Posterior vena cava (tissue), 2 donors: ENCODE measurements at regions not wholly inside any gene's neighbourhood (a gene's known extent, or its start where the extent isn't known, plus 50 kb on each side); places are given as distances from the start of the nearest gene placed in this dataset.

Experiments used
- DNase-seq: peaks from one replicate; pipeline ENCODE4 v3.0.0-alpha.2; 2020; ENCODE audit warnings: low spot score
- intact Hi-C, 2 donors: fragments of 100-400 bp; cut with DNase I; formaldehyde crosslinking; loops; one replicate each; pipeline versions ENCODE4 v1.14.1 to v1.14.2; 2022 to 2023
- donor health status: DM: yes; HTN: yes; CAD: no.
- donor health status: DM: yes; HTN: yes; CAD: no.

DNA sequence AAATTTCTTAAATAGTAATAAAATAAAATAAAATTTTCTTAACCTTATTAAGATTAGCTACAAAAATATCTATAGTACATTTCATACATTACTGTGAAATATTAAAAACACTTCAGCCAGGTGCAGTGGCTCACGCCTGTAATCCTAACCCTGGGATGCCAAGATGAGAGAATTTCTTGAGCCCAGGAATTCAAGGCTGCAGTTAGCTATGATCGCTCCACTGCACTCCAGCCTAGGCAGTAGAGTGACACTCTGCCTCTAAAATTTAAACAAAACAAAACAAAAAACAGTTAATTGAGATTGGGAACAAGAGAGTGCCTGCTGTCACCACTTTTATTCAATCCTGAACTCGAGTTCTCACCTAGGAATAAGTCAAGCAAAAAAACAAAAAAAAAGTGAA, 95.0 kb upstream of the CPNE8 start:
- intact Hi-C loops = no loop called here
- DNase-seq = no peak

DNA sequence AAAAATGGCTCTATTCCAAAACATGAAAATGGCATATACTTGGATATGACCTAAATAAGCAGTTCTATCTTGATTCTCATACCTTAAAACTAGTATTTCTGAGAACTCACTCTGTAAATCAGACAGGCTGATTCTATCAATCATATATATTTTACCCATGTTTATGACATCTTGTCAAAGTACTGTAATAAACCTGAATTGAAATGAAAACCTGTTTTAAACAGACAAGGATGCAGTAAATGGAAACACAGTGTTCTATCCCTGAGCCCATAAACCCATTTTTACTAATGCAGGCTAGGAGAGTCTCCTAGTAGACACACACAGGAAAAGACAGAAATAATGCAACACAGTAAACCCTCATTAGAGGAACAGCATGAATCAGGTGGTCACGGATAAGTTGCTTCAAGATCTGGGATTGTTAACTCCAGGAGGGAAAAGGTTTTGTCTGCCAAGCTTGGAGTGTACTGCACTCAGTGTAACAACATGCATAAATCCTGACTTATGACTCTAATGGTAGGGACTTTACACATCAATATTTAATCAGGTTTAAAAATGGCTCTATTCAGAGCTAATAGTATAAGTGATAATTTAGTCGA, 93.6 kb upstream of the CPNE8 start:
- intact Hi-C loops = no loop called here
- DNase-seq = no peak

DNA sequence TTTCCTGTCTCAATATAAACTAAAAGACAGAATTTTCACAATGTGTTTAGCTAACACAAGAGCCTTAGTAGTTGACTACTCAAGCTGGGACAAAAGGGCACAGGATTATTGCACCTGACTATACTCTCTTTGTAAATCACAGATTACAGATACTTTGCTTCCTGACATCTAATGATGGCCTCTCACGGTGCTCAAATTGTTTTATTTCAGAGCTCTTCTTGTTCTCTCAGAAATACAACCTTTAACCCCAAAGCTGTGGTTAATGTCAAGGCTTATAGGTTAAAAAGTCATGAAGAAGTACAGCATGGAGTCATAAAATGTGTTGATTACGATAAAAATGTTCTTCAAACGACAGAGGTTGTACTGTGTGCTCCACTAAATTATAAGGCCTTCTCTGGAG, 89.9 kb upstream of the CPNE8 start:
- no peak for DNase-seq
- intact Hi-C loops = no loop called here

DNA sequence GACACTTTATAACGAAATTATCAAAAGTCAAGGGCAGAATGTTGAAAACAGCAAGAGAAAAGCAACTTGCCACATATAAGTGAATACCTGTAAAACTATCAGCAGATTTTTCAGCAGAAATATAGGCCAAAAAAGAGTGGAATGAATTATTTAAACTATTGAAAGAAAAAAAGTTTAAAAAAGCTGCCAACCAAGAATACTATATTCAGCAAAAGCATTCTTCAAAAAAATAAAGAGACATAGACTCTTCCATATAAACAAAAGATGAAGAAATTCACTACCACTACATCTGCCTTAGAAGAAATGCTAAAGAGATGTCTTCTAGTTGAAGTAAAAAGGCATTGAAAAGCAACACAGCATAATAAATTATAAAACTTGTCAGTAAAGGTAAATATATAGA, 80.6 kb upstream of the CPNE8 start:
- intact Hi-C loops = no loop called here

DNA sequence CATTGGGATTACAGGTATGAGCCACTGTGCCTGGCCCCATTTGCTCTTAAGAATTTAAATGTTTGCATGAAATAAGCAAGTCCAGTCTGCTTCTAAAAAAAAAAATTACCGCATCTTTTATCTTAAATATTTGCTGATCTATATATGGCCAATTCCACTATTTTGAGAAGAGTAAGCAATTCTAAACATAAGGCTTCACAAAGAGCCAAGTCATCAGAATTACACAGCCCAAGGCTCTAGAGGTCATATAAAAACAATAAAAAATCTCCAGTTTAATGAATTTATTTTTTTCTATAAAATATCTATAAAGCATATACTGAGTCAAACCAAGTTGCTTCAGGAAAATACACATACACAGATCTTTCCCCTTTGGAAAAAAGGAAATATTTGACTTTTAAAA, 79.0 kb upstream of the CPNE8 start:
- intact Hi-C loops = no loop called here
- DNase-seq = no peak

More for the DNA sequence above, 80.6 kb upstream of the CPNE8 start:
- DNase-seq = no peak

DNA sequence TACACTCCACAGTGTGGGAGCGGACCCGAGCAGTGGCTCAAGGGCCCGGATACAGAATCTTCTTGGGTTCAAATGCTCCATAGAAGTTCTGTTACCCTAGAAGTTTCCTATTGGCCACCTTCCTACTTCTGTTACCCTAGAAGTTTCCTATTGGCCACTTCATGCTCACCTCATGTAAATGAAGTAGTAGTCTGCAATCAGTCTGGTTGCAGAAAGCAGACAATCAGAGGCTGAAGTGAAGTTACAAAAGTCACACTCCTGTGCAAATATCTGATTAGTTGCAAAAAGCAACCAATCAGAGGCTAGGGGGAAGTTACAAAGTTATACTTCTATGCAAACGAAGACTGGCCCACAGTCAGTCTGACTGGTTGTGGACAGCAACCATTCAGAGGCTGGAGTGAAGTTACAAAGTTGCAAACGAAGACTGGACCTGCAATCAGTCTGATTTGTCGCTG, 77.8 kb upstream of the CPNE8 start:
- DNase-seq = no peak
- intact Hi-C loops = no loop called here

DNA sequence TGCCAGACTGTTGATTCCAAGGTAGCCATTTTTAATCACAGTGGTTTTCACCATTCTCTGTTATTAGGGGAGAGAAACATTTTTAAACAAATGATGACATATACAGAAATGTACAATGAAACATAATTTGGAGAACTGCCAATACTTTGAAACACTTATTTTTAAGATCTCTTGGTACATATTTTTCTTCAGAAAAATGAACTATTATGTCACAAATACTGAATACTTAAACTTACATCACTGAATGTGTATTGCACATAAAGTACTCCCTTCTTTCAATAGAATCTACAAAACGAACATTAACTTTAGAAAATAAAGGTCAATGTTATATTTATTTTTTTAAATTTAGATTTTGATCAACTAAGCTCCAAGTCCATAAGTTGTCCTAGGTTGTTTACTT, 71.7 kb upstream of the CPNE8 start:
- DNase-seq = no peak
- intact Hi-C loops = no loop called here

DNA sequence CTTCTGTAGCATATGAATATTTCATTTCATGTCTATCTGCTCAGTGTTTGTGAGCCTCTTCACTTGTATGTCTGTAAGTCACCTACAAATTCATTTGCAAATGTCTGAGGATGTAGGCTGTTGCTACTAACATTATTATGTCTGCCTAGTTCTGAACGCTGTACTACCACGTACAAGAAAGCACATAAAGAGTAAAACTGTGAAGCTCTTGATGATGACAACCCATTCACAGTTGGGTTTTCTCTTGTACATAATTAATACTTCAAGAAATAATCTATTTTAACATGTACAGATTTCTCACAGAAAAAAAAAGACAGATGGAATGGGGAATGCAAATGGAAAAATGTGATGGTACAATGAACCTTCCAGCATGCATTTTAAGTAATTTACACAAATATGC, 64.3 kb upstream of the CPNE8 start:
- intact Hi-C loops = no loop called here
- DNase-seq = no peak

DNA sequence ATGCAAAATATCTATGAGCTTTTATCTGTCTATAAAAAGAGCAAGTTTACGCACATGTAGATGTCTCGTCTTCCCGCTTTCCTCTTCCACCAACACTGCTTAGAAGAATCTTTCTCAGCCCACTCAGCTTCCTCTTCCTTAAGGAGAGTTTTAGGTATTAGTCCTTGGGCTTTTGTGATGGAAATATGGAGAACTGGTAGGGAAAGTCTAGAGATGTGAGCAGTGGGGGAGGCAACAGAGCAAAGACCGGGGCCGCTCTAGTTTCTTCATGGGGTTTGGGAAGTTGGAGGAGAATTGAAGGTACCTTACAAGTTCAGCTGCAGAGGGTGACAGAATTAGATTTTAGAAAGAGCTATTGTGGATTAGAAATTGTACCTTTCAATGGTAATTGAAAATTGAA, 56.3 kb upstream of the CPNE8 start:
- intact Hi-C loops = no loop called here
- no peak for DNase-seq

DNA sequence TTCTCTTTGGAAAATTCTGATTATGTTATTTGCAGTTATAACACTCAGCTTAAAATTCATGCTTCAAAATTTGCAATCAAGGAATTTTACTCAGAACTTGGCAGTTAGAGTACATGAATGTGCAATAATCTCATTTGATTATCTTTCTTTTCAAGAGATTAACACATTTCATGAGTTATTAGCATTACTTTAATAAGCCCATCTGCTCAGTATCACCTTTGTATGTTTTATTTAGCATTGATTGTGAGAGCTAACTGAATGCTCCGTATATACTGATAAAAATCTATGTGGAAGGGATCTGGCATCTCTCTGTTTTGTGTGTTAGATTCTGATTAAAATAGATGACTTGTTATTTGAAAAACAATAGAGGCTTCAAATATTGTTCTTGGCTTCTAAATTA, 55.6 kb upstream of the CPNE8 start:
- no peak for DNase-seq
- intact Hi-C loops = no loop called here

DNA sequence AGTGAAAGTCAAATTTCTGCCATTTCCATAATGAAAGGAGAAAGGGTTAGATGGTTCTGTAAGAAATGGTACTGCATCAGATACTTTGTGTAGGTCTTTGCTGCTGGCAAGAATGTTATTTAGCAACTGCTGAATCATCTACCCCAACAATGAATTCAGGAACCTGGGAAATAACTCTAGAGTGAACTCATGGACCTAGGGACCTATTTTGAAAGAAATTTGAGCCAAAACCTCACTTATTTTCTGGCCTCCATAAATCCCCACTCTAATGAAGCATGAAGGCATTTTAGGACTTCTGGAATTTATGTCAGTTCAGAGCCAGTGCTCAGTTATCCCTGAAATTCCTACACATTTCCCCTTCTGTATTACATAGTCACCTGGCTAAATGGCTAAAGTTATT, 50.9 kb upstream of the CPNE8 start:
- intact Hi-C loops = no loop called here
- DNase-seq = no peak
